ENCODE measurements at regions not wholly inside any gene's neighbourhood (a gene's known extent, or its start where the extent isn't known, plus 50 kb on each side); places are given as distances from the start of the nearest gene placed in this dataset.

GRCh38 chr4:162793004-162793403 is 373.7 kb downstream of the NAF1 start:
- intact Hi-C loops (cut with DNase I): no loop called here
- Histone ChIP-seq H3K4me1 (replicated peaks) (no peaks in the 10 kb centered on the region), H3K4me3 (no peak overlapping the region), H3K27ac (no peak overlapping the region), H3K27me3 (replicated peaks; ENCODE audit: insufficient read depth) (no peaks in the 10 kb centered on the region), H3K36me3 (no peaks in the 10 kb centered on the region), H3K9me3 (no peaks in the 10 kb centered on the region)
- no peak for TF ChIP-seq POLR2A (IDR thresholded peaks at IDR 0.05)
- no peak for TF ChIP-seq POLR2AphosphoS5 (IDR thresholded peaks at IDR 0.05)
- no peak for TF ChIP-seq CTCF (IDR thresholded peaks at IDR 0.05)
- WGBS: 75% methylated on average over 2 of the region's 2 CpGs
- no peak for DNase-seq (ENCODE audit: low spot score)

DNA sequence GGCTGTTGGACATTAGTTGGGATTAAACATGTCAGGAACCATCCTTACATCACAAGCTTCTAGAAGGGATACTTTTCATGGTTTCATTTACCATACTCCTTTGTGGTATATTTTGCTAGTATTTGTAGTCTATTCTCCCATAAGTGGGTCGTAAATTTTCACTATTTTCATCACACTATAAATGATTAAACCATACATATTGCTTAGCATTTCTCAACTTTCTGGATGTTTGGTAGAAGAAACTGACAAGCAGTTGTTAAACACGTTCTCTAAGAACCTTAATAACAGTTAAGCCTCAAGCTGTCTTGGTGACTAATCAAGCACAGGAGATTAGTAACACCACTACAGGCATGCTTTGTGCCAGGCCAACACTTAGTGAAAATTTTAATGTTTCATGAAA is 375.5 kb downstream of the NAF1 start:
- H3K4me1 ChIP-seq (replicated peaks): no peaks in the 10 kb centered on the region
- no peak for DNase-seq (ENCODE audit: low spot score)
- 42% methylated on average over 2 of the region's 2 CpGs for WGBS
- H3K4me3 ChIP-seq: no peak overlapping the region
- no peak for TF ChIP-seq CTCF (IDR thresholded peaks at IDR 0.05)
- TF ChIP-seq POLR2AphosphoS5 (IDR thresholded peaks at IDR 0.05): no peak
- TF ChIP-seq POLR2A (IDR thresholded peaks at IDR 0.05): no peak
- H3K36me3 ChIP-seq: no peaks in the 10 kb centered on the region
- no peaks in the 10 kb centered on the region for H3K27me3 ChIP-seq (replicated peaks; ENCODE audit: insufficient read depth)
- intact Hi-C loops (cut with DNase I): no loop called here
- H3K9me3 ChIP-seq: no peaks in the 10 kb centered on the region
- no peak overlapping the region for H3K27ac ChIP-seq

- DNase-seq (ENCODE audit: low spot score): no peak
- Histone ChIP-seq H3K27me3 (replicated peaks; ENCODE audit: insufficient read depth) (no peaks in the 10 kb centered on the region), H3K36me3 (no peaks in the 10 kb centered on the region), H3K4me3 (no peak overlapping the region), H3K27ac (no peak overlapping the region), H3K4me1 (replicated peaks) (no peaks in the 10 kb centered on the region), H3K9me3 (no peaks in the 10 kb centered on the region)
- 92% methylated on average over 2 of the region's 2 CpGs for WGBS
- TF ChIP-seq POLR2A (IDR thresholded peaks at IDR 0.05) (no peak), CTCF (IDR thresholded peaks at IDR 0.05) (no peak), POLR2AphosphoS5 (IDR thresholded peaks at IDR 0.05) (no peak)
- intact Hi-C loops (cut with DNase I): no loop called here
These were observed 379.6 kb downstream of the NAF1 start for GRCh38 chr4:162787120-162787519.

DNA sequence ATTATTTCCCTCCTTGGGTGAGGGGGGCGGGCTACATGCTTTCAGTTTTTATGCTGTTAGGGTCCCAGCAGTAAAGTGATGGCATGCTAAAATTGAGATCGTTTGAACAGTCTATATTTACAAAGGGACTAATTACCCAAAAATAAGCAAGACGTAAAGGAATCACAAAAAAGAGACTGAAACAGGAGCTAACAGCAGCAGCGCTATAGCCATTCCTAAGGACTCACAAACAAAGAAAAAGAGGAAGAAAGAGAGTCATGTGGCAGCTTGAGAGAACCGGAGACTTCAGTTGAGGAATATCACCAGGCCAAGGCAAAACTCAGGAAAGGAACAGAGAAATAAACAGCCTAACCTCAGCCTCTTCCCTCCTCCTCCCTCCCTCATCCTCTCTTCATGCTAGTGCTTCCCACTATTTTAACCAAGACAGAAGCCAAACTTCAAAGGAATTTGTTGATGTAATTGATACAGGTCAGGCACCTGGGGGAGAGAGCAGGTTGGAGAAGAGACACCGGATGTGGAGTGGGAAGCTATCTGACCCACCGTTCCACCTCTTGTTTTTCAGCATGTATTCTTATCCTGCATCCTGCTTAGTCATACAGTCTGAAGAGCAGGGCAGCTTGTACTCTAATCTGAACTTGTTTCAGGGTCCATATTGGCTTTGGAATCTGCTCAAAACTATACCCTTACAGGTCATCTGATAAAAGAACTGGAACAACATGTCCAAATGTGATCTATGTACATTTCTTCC is 383.7 kb downstream of the NAF1 start:
- intact Hi-C loops (cut with DNase I): no loop called here
- Histone ChIP-seq H3K27ac (no peak overlapping the region), H3K27me3 (replicated peaks; ENCODE audit: insufficient read depth) (no peaks in the 10 kb centered on the region), H3K4me3 (no peak overlapping the region), H3K9me3 (no peaks in the 10 kb centered on the region), H3K4me1 (replicated peaks) (no peaks in the 10 kb centered on the region), H3K36me3 (no peaks in the 10 kb centered on the region)
- TF ChIP-seq CTCF (IDR thresholded peaks at IDR 0.05) (no peak), POLR2A (IDR thresholded peaks at IDR 0.05) (no peak), POLR2AphosphoS5 (IDR thresholded peaks at IDR 0.05) (no peak)
- DNase-seq (ENCODE audit: low spot score): no peak
- 58% methylated on average over 7 of the region's 7 CpGs for WGBS

- Histone ChIP-seq H3K27ac (no peak overlapping the region), H3K9me3 (no peaks in the 10 kb centered on the region), H3K4me1 (replicated peaks) (no peaks in the 10 kb centered on the region), H3K36me3 (no peaks in the 10 kb centered on the region), H3K27me3 (replicated peaks; ENCODE audit: insufficient read depth) (no peaks in the 10 kb centered on the region), H3K4me3 (no peak overlapping the region)
- WGBS: 89% methylated on average over 3 of the region's 3 CpGs
- no peak for TF ChIP-seq CTCF (IDR thresholded peaks at IDR 0.05)
- no peak for DNase-seq (ENCODE audit: low spot score)
- intact Hi-C loops (cut with DNase I): no loop called here
These were observed 384.5 kb downstream of the NAF1 start for GRCh38 chr4:162782096-162782777.
